CD4-positive, alpha-beta memory T cell (primary cell): ENCODE measurements at regions not wholly inside any gene's neighbourhood (a gene's known extent, or its start where the extent isn't known, plus 50 kb on each side); places are given as distances from the start of the nearest gene placed in this dataset.
"Not testable (repeated sequence)": the region's sequence is repeated elsewhere in the genome, so short reads cannot be mapped to it uniquely, and the experiment has no call there.

Experiments used
- CTCF ChIA-PET: fragments of 350-600 bp; sonication (Branson Sonifier 250); formaldehyde crosslinking; loops from one replicate; lab custom pipeline; 2021; ENCODE audit warnings: inconsistent platforms; ENCODE audit not compliant: partially characterized antibody; lab: Charles Lee
- POLR2A ChIA-PET: fragments of 350-600 bp; sonication (Branson Sonifier 250); formaldehyde crosslinking; loops from one replicate; lab custom pipeline; 2021; ENCODE audit not compliant: partially characterized antibody; lab: Charles Lee
- DNase-seq, 5 donors: peaks; one replicate each; pipeline versions ENCODE4 v3.0.0 to v3.0.0-alpha.2; 2020 to 2022; ENCODE audit warnings: mixed read lengths in 1 of 5
- H3K27ac ChIP-seq: one replicate; pipeline ENCODE4 v1.7.0; 2013; ENCODE audit warnings: low read depth, low read length
- H3K27me3 ChIP-seq: 2 replicates; pipeline ENCODE4 v1.7.0; 2013; ENCODE audit warnings: mild to moderate bottlenecking, low read length, moderate library complexity; ENCODE audit not compliant: insufficient read depth
- H3K36me3 ChIP-seq: 2 replicates; pipeline ENCODE4 v1.7.0; 2013; ENCODE audit warnings: mild to moderate bottlenecking, low read length, moderate library complexity; ENCODE audit not compliant: insufficient read depth
- H3K4me1 ChIP-seq: 2 replicates; pipeline ENCODE4 v1.7.0; 2013; ENCODE audit warnings: mild to moderate bottlenecking, low read length, moderate library complexity; ENCODE audit not compliant: insufficient read depth
- H3K4me3 ChIP-seq, 2 donors: one replicate each; pipeline ENCODE4 v1.7.0; 2013; ENCODE audit warnings: low read length in 2 of 2, mild to moderate bottlenecking in 1 of 2
- H3K9me3 ChIP-seq, 2 donors: one replicate each; pipeline ENCODE4 v1.7.0; 2013; ENCODE audit warnings: low read length in 2 of 2, control low read depth in 1 of 2; ENCODE audit not compliant: control insufficient read depth in 1 of 2
- H3K27ac Mint-ChIP-seq, 7 donors: one replicate each; pipeline ENCODE4 v1.8.0; 2020 to 2021; ENCODE audit warnings: mixed read lengths in 7 of 7, mild to moderate bottlenecking in 6 of 7, inconsistent platforms in 3 of 7, moderate library complexity in 3 of 7
- H3K27me3 Mint-ChIP-seq, 2 donors: one replicate each; pipeline ENCODE4 v1.8.0; 2020 to 2021; ENCODE audit warnings: mixed read lengths in 2 of 2
- H3K36me3 Mint-ChIP-seq, 2 donors: one replicate each; pipeline ENCODE4 v1.8.0; 2020 to 2021; ENCODE audit warnings: mixed read lengths in 2 of 2, inconsistent platforms in 1 of 2, mild to moderate bottlenecking in 1 of 2
- H3K4me1 Mint-ChIP-seq, 4 donors: one replicate each; pipeline ENCODE4 v1.8.0; 2020 to 2021; ENCODE audit warnings: mixed read lengths in 4 of 4, mild to moderate bottlenecking in 1 of 4
- H3K4me3 Mint-ChIP-seq, 8 donors: one replicate each; pipeline ENCODE4 v1.8.0; 2020 to 2021; ENCODE audit warnings: mixed read lengths in 8 of 8, mild to moderate bottlenecking in 7 of 8, moderate library complexity in 6 of 8, inconsistent platforms in 3 of 8
- H3K9me3 Mint-ChIP-seq, 8 donors: one replicate each; pipeline ENCODE4 v1.8.0; 2020 to 2021; ENCODE audit warnings: mixed read lengths in 8 of 8, mild to moderate bottlenecking in 5 of 8, inconsistent platforms in 3 of 8, moderate library complexity in 1 of 8
- intact Hi-C: fragments of 100-400 bp; cut with micrococcal nuclease; formaldehyde crosslinking; loops from one replicate; pipeline ENCODE4 v1.15.1; 2023

DNA sequence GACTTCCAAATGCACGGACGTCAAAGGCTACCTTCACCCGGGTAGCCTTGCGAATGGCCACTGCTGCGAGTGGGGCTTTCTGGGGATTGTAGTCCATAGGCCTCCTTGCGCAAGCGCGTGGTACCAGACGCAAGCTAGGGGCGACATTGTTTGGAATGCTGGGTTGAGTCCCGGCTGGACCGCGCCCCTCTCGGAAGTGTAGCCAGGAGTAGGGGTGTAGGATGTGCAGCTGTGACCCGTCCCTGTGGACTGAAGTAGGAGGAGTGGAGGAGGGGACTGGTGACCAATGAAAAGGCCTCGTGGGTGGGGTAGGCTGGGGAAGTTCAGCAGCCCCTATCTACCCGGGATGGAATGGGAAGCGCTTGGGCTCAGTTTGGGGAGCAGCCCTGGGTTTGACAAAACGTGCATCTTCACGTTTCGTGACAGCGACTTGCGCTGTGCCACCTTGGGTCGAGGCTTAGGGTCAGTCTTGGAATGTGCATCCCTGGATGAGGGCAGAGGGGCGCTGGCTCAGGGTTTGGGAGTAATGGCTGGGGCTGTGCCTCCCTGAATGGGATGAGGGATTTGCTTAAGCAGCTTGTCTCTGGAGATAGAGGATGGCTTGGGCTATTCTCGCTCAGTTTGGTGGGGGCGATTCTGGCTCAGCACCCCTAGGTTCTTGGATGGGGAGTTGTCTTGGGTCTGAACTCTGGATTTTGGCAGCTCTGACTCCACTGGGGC is 111.8 kb upstream of the GPR39 start:
- H3K36me3 ChIP-seq, H3K4me3 ChIP-seq, H3K27me3 Mint-ChIP-seq, POLR2A ChIA-PET, H3K27ac Mint-ChIP-seq, intact Hi-C loops, H3K4me3 Mint-ChIP-seq, H3K9me3 Mint-ChIP-seq, H3K36me3 Mint-ChIP-seq, CTCF ChIA-PET, H3K4me1 ChIP-seq, H3K4me1 Mint-ChIP-seq, H3K27ac ChIP-seq, H3K9me3 ChIP-seq, DNase-seq, H3K27me3 ChIP-seq: not testable (repeated sequence)

- H3K27ac Mint-ChIP-seq, H3K9me3 Mint-ChIP-seq, H3K4me1 Mint-ChIP-seq, H3K36me3 ChIP-seq, H3K4me3 Mint-ChIP-seq, H3K4me1 ChIP-seq, DNase-seq, POLR2A ChIA-PET, H3K36me3 Mint-ChIP-seq, H3K27ac ChIP-seq, H3K9me3 ChIP-seq, intact Hi-C loops, H3K27me3 Mint-ChIP-seq, H3K27me3 ChIP-seq, CTCF ChIA-PET, H3K4me3 ChIP-seq: not testable (repeated sequence)
Measured at GRCh38 chr2:132307613-132308198, 108.9 kb upstream of the GPR39 start.

GRCh38 chr2:132309203-132309602 is 107.4 kb upstream of the GPR39 start:
- H3K4me1 Mint-ChIP-seq, H3K27ac ChIP-seq, H3K4me3 ChIP-seq, DNase-seq, H3K36me3 Mint-ChIP-seq, H3K4me3 Mint-ChIP-seq, H3K36me3 ChIP-seq, H3K9me3 Mint-ChIP-seq, H3K27ac Mint-ChIP-seq, POLR2A ChIA-PET, H3K9me3 ChIP-seq, intact Hi-C loops, H3K27me3 Mint-ChIP-seq, H3K27me3 ChIP-seq, CTCF ChIA-PET, H3K4me1 ChIP-seq: not testable (repeated sequence)

DNA sequence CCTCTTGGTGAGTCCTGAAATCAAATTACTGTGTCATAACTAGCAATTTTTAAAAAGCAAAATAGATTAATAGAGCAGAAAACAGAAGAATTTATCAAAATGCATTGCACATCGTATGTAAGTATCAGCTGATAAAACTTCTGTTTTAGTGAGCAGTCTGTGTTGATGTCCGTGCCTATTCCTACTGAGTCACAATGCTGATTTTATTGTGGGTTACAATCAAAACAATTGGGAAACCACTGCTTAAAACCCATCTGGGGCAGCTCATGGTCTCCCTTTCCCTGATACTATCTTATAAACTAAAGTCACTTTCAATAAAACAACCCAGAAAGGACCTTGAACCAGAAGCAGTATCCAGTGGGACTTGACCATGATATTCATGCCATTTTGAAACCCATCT is 101.1 kb upstream of the GPR39 start:
- H3K27me3 ChIP-seq, H3K4me1 Mint-ChIP-seq, H3K27ac Mint-ChIP-seq, H3K4me3 ChIP-seq, POLR2A ChIA-PET, H3K4me1 ChIP-seq, intact Hi-C loops, H3K4me3 Mint-ChIP-seq, CTCF ChIA-PET, H3K27me3 Mint-ChIP-seq, H3K36me3 Mint-ChIP-seq, H3K9me3 Mint-ChIP-seq, H3K9me3 ChIP-seq, DNase-seq, H3K27ac ChIP-seq, H3K36me3 ChIP-seq: not testable (repeated sequence)

GRCh38 chr2:132317026-132317680 is 99.5 kb upstream of the GPR39 start:
- H3K27me3 ChIP-seq, H3K4me3 ChIP-seq, H3K9me3 Mint-ChIP-seq, H3K36me3 ChIP-seq, H3K4me1 Mint-ChIP-seq, H3K4me3 Mint-ChIP-seq, H3K36me3 Mint-ChIP-seq, DNase-seq, H3K4me1 ChIP-seq, H3K9me3 ChIP-seq, H3K27me3 Mint-ChIP-seq, H3K27ac ChIP-seq, H3K27ac Mint-ChIP-seq, intact Hi-C loops, POLR2A ChIA-PET, CTCF ChIA-PET: not testable (repeated sequence)

DNA sequence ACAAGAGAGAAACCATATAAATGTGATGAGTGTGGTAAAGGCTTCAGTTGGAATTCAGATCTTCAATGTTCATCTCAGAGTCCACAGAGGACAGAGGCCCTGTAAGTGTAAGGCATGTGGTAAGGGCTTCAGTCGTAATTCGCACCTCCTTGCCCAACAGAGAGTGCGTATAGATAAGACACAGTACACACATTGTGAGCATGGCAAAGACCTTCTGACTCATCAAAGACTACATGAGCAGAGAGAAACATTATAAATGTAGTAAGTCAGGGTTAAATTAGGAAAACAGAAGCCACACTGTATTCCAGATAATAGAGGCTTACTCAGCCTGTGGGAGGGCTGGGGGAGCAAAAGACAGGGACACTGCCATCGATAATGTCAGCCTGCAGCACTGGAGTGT is 98.1 kb upstream of the GPR39 start:
- H3K4me3 ChIP-seq, H3K27me3 Mint-ChIP-seq, H3K27me3 ChIP-seq, intact Hi-C loops, H3K36me3 Mint-ChIP-seq, H3K4me3 Mint-ChIP-seq, H3K9me3 ChIP-seq, H3K4me1 ChIP-seq, H3K36me3 ChIP-seq, H3K4me1 Mint-ChIP-seq, POLR2A ChIA-PET, H3K27ac ChIP-seq, H3K9me3 Mint-ChIP-seq, H3K27ac Mint-ChIP-seq, DNase-seq, CTCF ChIA-PET: not testable (repeated sequence)

DNA sequence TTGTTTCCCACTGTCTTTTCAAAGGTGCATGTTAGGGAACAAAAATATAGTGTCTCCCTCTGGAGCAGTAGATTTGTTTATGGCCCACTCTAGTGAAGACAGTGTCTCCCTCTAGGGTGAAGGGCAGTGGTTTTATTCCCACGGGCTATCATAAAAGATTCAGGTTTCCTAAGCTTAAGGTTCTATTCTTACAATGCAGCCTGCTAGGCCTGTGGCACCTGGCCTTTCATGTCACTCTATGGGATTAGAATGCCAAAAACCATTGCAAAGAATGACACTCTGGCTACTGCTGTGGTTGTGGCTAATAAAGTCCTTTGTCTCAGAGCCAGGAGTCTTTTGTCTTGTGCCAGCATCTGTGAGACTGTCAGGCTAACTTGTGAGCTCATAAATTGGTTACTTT is 92.6 kb upstream of the GPR39 start:
- intact Hi-C loops, H3K9me3 Mint-ChIP-seq, H3K4me3 Mint-ChIP-seq, H3K4me1 ChIP-seq, H3K9me3 ChIP-seq, H3K27ac ChIP-seq, H3K27me3 Mint-ChIP-seq, POLR2A ChIA-PET, H3K4me1 Mint-ChIP-seq, DNase-seq, H3K27me3 ChIP-seq, H3K36me3 Mint-ChIP-seq, H3K4me3 ChIP-seq, H3K36me3 ChIP-seq, CTCF ChIA-PET, H3K27ac Mint-ChIP-seq: not testable (repeated sequence)
